ENCODE measurements at regions not wholly inside any gene's neighbourhood (a gene's known extent, or its start where the extent isn't known, plus 50 kb on each side); places are given as distances from the start of the nearest gene placed in this dataset.

DNA sequence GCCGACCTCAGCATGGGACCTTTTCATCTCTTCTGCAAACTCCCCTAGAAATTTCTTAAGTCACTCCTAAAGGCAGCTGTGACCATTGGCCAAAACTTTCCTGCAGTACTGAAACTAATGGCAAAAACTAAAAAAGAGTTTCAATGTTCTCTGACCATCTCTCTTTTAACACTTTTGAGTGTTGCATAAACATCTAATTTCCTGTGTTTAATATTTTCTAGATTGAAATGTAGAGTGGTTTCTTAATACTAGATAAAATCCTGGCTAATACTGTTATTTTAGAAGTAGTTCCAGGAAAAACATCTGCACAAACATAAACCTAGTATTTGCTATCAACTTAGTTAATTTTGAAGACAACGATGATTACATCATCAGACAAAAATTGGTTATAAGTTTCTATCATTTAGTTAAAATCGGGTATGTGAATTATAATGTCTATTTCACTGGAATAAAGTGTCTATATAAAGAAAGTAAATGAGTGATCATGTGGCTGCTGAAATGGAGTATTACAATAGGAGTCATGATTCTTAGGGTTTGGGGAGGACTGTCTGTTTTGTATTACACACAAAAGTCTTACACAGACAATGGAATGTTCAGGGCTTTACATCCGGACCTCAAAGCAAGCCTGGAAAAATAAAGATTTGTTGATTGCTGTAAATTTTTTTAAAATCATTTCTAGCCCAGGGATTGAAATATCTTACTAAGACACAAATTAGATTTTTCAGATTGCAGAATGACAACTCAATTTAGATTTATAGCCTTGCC, 1323.4 kb downstream of the C4orf33 start:
- intact Hi-C loops (cut with DNase I), result no loop called here
- no peaks in the 10 kb centered on the region for H3K4me1 ChIP-seq
- DNase-seq, result no peak
- no peak overlapping the region for H3K4me3 ChIP-seq (replicated peaks in 1 of 3)
- 58 to 66% methylated on average over 4 of the region's 4 CpGs for whole genome bisulfite sequencing, 2 donors
- H3K36me3 ChIP-seq, result no peaks in the 10 kb centered on the region
- TF ChIP-seq, protein P1, sequence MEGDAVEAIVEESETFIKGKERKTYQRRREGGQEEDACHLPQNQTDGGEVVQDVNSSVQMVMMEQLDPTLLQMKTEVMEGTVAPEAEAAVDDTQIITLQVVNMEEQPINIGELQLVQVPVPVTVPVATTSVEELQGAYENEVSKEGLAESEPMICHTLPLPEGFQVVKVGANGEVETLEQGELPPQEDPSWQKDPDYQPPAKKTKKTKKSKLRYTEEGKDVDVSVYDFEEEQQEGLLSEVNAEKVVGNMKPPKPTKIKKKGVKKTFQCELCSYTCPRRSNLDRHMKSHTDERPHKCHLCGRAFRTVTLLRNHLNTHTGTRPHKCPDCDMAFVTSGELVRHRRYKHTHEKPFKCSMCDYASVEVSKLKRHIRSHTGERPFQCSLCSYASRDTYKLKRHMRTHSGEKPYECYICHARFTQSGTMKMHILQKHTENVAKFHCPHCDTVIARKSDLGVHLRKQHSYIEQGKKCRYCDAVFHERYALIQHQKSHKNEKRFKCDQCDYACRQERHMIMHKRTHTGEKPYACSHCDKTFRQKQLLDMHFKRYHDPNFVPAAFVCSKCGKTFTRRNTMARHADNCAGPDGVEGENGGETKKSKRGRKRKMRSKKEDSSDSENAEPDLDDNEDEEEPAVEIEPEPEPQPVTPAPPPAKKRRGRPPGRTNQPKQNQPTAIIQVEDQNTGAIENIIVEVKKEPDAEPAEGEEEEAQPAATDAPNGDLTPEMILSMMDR (IDR thresholded peaks at IDR 0.05), result no peak
- no peak for TF ChIP-seq POLR2A (IDR thresholded peaks at IDR 0.05)
- H3K9me3 ChIP-seq, result no peaks in the 10 kb centered on the region
- no peak overlapping the region for H3K27ac ChIP-seq
- H3K27me3 ChIP-seq, result no peaks in the 10 kb centered on the region

DNA sequence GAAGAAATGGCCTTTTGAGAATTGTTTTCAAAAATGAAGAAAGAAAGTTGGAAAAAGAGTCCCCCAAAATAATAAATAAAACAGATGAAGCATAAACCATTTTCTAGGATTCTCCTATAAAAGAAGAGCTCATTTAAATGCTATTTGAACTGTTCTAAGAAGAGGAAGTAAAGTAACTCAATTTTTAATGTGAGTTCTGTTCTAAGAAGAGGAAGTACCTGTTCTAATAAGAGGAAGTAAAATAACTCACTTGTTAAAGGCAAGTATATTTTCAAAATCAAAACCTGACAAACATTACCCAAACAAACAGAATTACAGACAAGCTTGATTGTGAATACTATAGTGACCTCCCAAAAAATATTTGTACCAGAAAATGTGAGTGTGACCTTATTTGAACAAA, 1326.3 kb downstream of the C4orf33 start:
- TF ChIP-seq, protein P1 (IDR thresholded peaks at IDR 0.05), result no peak
- TF ChIP-seq POLR2A (IDR thresholded peaks at IDR 0.05), result no peak
- intact Hi-C loops (cut with DNase I), result no loop called here
- Histone ChIP-seq H3K4me3 (replicated peaks in 1 of 3) (no peak overlapping the region), H3K36me3 (no peaks in the 10 kb centered on the region), H3K27ac (no peak overlapping the region), H3K9me3 (no peaks in the 10 kb centered on the region), H3K4me1 (no peaks in the 10 kb centered on the region), H3K27me3 (no peaks in the 10 kb centered on the region)
- DNase-seq, result no peak

DNA sequence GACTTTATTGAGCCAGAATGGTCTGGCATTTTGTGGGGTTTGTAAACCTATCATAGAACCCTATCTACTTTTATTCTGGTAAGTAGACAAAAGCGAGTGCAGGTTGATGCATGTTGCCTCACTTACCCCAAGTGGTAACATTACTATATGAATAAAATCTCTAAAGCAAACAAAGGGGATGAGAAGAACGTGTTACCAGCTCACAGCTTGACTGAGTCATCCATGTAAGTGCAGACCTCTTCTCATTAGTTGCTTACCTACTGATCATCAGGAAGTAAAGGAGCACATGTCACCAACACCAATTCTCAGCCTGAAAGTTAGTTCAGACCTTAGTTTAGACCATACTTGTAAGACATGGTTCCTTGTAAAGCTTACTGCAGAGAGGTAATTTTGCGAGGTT, 1328.3 kb downstream of the C4orf33 start:
- Histone ChIP-seq H3K4me1 (no peaks in the 10 kb centered on the region), H3K27ac (no peak overlapping the region), H3K36me3 (no peaks in the 10 kb centered on the region), H3K27me3 (no peaks in the 10 kb centered on the region), H3K9me3 (no peaks in the 10 kb centered on the region), H3K4me3 (replicated peaks in 1 of 3) (no peak overlapping the region)
- WGBS, 2 donors, result 81 to 84% methylated on average over 3 of the region's 3 CpGs
- intact Hi-C loops (cut with DNase I), result no loop called here
- no peak for TF ChIP-seq POLR2A (IDR thresholded peaks at IDR 0.05)
- TF ChIP-seq, protein P1 (IDR thresholded peaks at IDR 0.05), result no peak
- no peak for DNase-seq

DNA sequence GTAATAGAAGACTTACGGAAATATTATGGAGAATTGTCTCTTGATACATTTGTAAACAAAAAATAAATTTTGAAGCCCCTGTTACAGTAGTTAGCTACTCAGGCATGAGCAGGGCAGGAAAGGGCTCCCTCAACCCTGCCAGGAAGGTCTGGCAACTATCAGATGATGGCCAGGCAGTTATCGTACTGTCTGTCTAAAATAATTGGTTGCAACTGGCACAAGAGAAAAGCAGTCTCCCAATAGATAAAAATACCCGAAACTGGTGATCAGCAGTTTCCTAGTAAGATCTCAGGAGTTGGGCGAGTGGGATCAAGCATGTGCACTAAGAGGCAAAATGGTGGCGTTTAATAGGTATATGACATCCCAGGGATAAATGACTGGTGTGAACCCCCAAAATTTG, 1336.3 kb downstream of the C4orf33 start:
- intact Hi-C loops (cut with DNase I), result no loop called here
- no peaks in the 10 kb centered on the region for H3K9me3 ChIP-seq
- TF ChIP-seq POLR2A (IDR thresholded peaks at IDR 0.05), result no peak
- TF ChIP-seq, protein P1 (IDR thresholded peaks at IDR 0.05), result no peak
- H3K27me3 ChIP-seq, result no peaks in the 10 kb centered on the region
- no peak overlapping the region for H3K4me3 ChIP-seq (replicated peaks in 1 of 3)
- H3K27ac ChIP-seq, result no peak overlapping the region
- no peaks in the 10 kb centered on the region for H3K36me3 ChIP-seq
- no peak for DNase-seq
- H3K4me1 ChIP-seq, result no peaks in the 10 kb centered on the region
- 89 to 92% methylated on average over 5 of the region's 5 CpGs for WGBS, 2 donors

DNA sequence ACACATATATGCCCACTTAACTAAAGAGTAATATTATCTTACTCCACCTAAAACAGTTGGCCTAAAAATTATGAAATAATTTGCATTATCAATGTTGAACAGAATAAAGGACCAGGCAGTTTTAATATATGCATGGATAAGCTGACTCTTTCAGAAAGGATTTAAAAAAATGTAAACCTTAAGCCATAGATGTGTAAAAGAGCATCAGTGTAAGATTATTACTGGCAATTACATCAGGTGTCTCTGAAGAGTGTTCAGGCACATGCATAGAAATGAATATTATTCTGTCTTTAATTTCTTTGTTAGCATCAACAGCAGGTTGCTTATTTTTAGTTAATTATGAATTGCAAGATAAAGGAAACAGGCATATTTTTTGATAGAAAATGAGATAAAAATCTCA, 1353.8 kb downstream of the C4orf33 start:
- DNase-seq, result no peak
- no peaks in the 10 kb centered on the region for H3K4me1 ChIP-seq
- H3K27ac ChIP-seq, result no peak overlapping the region
- no peaks in the 10 kb centered on the region for H3K27me3 ChIP-seq
- H3K9me3 ChIP-seq, result no peaks in the 10 kb centered on the region
- TF ChIP-seq POLR2A (IDR thresholded peaks at IDR 0.05), result no peak
- TF ChIP-seq, protein P1 (IDR thresholded peaks at IDR 0.05), result no peak
- intact Hi-C loops (cut with DNase I), result no loop called here
- H3K4me3 ChIP-seq (replicated peaks in 1 of 3), result no peak overlapping the region
- no peaks in the 10 kb centered on the region for H3K36me3 ChIP-seq
